HEK293 (cell line): ENCODE measurements at regions not wholly inside any gene's neighbourhood (a gene's known extent, or its start where the extent isn't known, plus 50 kb on each side); places are given as distances from the start of the nearest gene placed in this dataset.
A peak's percentile ranks its signal among the peaks of the same experiment; 100 is the strongest.
"Not testable (repeated sequence)": the region's sequence is repeated elsewhere in the genome, so short reads cannot be mapped to it uniquely, and the experiment has no call there.

Source experiments
- CTCF ChIA-PET: fragments of 350-600 bp; formaldehyde crosslinking; extraction: SDS; loops from one replicate; lab custom pipeline; 2021; ENCODE audit warnings: antibody characterized with exemption; lab: Yijun Ruan, JAX
- POLR2A ChIA-PET: fragments of 300-600 bp; formaldehyde crosslinking; extraction: SDS; loops from one replicate; lab custom pipeline; 2020; ENCODE audit warnings: antibody characterized with exemption, inconsistent platforms; lab: Yijun Ruan, JAX
- H3K27ac ChIP-seq: fragments of 200-500 bp; sonication (Bioruptor generic); 2 replicates; pipeline ENCODE4 v1.5.1; 2014; ENCODE audit warnings: low read depth, low read length, control low read depth, inconsistent platforms; ENCODE audit errors: extremely low read depth
- H3K36me3 ChIP-seq, 2 experiments: fragments of 200-500 bp in 1 of 2; sonication (Bioruptor generic) in 1 of 2; 1 replicate in 1 of 2; 2 replicates in 1 of 2; pipeline ENCODE4 v1.5.1; 2014 to 2017; ENCODE audit warnings: inconsistent platforms in 2 of 2, low read length in 2 of 2; ENCODE audit not compliant: control insufficient read depth in 2 of 2, insufficient read depth in 1 of 2
- H3K4me1 ChIP-seq: fragments of 200-500 bp; sonication (Bioruptor generic); 2 replicates; pipeline ENCODE4 v1.5.1; 2014; ENCODE audit warnings: mild to moderate bottlenecking, low read length, inconsistent platforms; ENCODE audit not compliant: control insufficient read depth, insufficient read depth
- H3K4me3 ChIP-seq: 2 replicates; pipeline ENCODE4 v1.5.1; 2011; ENCODE audit warnings: low read depth, mild to moderate bottlenecking, control low read depth, low read length, moderate library complexity
- H3K9me3 ChIP-seq: fragments of 200-500 bp; sonication (Bioruptor generic); 2 replicates; pipeline ENCODE4 v1.5.1; 2014; ENCODE audit warnings: low read depth, low read length, inconsistent platforms; ENCODE audit not compliant: control insufficient read depth, insufficient read depth
- SP3 ChIP-seq: fragments of 450-650 bp; formaldehyde crosslinking; IDR thresholded peaks from 2 replicates; pipeline ENCODE4 v1.5.1; 2016; ENCODE audit warnings: missing biosample characterization, missing genetic modification characterization
- ZFHX2 ChIP-seq: fragments of 450-650 bp; formaldehyde crosslinking; conservative IDR thresholded peaks from 2 replicates; pipeline ENCODE4 v1.5.1; 2016; ENCODE audit warnings: missing biosample characterization, missing genetic modification characterization
- ZNF146 ChIP-seq: fragments of 450-650 bp; formaldehyde crosslinking; IDR thresholded peaks from 2 replicates; pipeline ENCODE4 v1.5.1; 2016; ENCODE audit warnings: missing biosample characterization, missing genetic modification characterization
- ZNF211 ChIP-seq: fragments of 450-650 bp; formaldehyde crosslinking; IDR thresholded peaks from 2 replicates; pipeline ENCODE4 v1.5.1; 2016; ENCODE audit warnings: low read depth, missing biosample characterization, missing genetic modification characterization
- ZNF248 ChIP-seq: fragments of 450-650 bp; formaldehyde crosslinking; IDR thresholded peaks from 2 replicates; pipeline ENCODE4 v1.5.1; 2017; ENCODE audit warnings: missing biosample characterization, missing genetic modification characterization
- ZNF311 ChIP-seq: fragments of 450-650 bp; formaldehyde crosslinking; IDR thresholded peaks from 2 replicates; pipeline ENCODE4 v1.5.1; 2017; ENCODE audit warnings: missing biosample characterization, missing genetic modification characterization, borderline replicate concordance
- ZNF366 ChIP-seq: fragments of 450-650 bp; formaldehyde crosslinking; conservative IDR thresholded peaks from 2 replicates; pipeline ENCODE4 v1.5.1; 2016; ENCODE audit warnings: missing biosample characterization, missing genetic modification characterization
- ZNF76 ChIP-seq: fragments of 450-650 bp; formaldehyde crosslinking; IDR thresholded peaks from 2 replicates; pipeline ENCODE4; 2016; ENCODE audit warnings: low read depth, missing biosample characterization, missing genetic modification characterization, borderline replicate concordance
- ZNF785 ChIP-seq: fragments of 450-650 bp; formaldehyde crosslinking; IDR thresholded peaks from 2 replicates; pipeline ENCODE4 v1.5.1; 2016; ENCODE audit warnings: missing biosample characterization, missing genetic modification characterization
- ZSCAN16 ChIP-seq: fragments of 450-650 bp; formaldehyde crosslinking; IDR thresholded peaks from 2 replicates; pipeline ENCODE4 v1.5.1; 2016; ENCODE audit warnings: missing biosample characterization, missing genetic modification characterization
- TF ChIP-seq, protein P1 (sequence below): fragments of 450-650 bp; formaldehyde crosslinking; IDR thresholded peaks from 2 replicates; pipeline ENCODE4 v1.5.1; 2016; ENCODE audit warnings: missing biosample characterization, missing genetic modification characterization
- TF ChIP-seq, protein P2 (sequence below): fragments of 450-650 bp; formaldehyde crosslinking; IDR thresholded peaks from 2 replicates; pipeline ENCODE4 v1.5.1; 2017; ENCODE audit warnings: missing biosample characterization, mild to moderate bottlenecking, missing genetic modification characterization, moderate library complexity
- TF ChIP-seq, protein P3 (sequence below): fragments of 450-650 bp; formaldehyde crosslinking; conservative IDR thresholded peaks from 2 replicates; pipeline ENCODE4 v1.5.1; 2016; ENCODE audit warnings: low read depth, missing biosample characterization, missing genetic modification characterization
- TF ChIP-seq, protein P4 (sequence below): fragments of 450-650 bp; formaldehyde crosslinking; IDR thresholded peaks from 2 replicates; pipeline ENCODE4 v1.5.1; 2016; ENCODE audit warnings: missing biosample characterization, missing genetic modification characterization, borderline replicate concordance
- TF ChIP-seq, protein P5 (sequence below): fragments of 450-650 bp; formaldehyde crosslinking; IDR thresholded peaks from 2 replicates; pipeline ENCODE4 v1.5.1; 2016; ENCODE audit warnings: missing biosample characterization, missing genetic modification characterization
- TF ChIP-seq, protein P6 (sequence below): IDR thresholded peaks from 2 replicates; pipeline ENCODE4 v1.6.1; 2011; ENCODE audit warnings: mild to moderate bottlenecking, low read depth, low read length, borderline replicate concordance
- TF ChIP-seq, protein P7 (sequence below): fragments of 450-650 bp; formaldehyde crosslinking; optimal IDR thresholded peaks from 2 replicates; pipeline ENCODE3; 2016; ENCODE audit warnings: missing biosample characterization, mild to moderate bottlenecking, missing genetic modification characterization

DNA sequence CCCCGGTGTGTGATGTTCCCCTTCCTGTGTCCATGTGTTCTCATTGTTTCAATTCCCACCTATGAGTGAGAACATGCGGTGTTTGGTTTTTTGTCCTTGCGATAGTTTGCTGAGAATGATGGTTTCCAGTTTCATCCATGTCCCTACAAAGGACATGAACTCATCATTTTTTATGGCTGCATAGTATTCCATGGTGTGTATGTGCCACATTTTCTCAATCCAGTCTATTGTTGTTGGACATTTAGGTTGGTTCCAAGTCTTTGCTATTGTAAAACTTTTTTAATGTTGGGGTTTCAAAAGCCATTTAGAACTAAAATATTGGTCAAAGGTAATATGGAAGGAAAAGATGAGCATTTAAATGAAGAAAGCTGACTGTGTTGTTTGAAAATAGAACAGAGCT, 88.3 kb upstream of the SIMC1 start:
- H3K9me3 ChIP-seq, H3K4me1 ChIP-seq, H3K27ac ChIP-seq, CTCF ChIA-PET, H3K36me3 ChIP-seq, POLR2A ChIA-PET, H3K4me3 ChIP-seq: not testable (repeated sequence)
- peak; percentile 91 for TF ChIP-seq ZNF146 (tag by site-specific recombination)

DNA sequence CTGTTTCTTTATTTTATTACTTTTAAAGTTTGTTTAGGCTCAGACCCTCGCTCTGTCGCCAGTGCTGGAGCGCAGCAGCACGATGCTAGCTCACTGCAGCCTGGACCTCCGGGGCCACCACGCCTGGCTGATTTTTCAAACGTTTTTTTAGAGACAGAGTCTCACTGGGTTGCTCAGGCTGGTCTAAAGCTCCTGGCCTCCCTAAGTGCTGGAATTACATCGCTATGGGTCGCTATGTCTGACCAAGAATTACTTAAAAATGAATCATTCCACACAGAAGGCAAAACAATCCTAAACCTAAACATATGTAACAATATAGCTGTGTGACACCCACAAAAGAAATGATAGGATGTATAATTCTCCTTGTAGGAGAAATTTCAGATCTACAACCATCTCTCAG, 86.9 kb upstream of the SIMC1 start:
- TF ChIP-seq, protein P1, sequence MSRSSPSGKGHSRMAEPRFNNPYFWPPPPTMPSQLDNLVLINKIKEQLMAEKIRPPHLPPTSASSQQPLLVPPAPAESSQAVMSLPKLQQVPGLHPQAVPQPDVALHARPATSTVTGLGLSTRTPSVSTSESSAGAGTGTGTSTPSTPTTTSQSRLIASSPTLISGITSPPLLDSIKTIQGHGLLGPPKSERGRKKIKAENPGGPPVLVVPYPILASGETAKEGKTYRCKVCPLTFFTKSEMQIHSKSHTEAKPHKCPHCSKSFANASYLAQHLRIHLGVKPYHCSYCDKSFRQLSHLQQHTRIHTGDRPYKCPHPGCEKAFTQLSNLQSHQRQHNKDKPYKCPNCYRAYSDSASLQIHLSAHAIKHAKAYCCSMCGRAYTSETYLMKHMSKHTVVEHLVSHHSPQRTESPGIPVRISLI, result no peak
- TF ChIP-seq, protein P2, sequence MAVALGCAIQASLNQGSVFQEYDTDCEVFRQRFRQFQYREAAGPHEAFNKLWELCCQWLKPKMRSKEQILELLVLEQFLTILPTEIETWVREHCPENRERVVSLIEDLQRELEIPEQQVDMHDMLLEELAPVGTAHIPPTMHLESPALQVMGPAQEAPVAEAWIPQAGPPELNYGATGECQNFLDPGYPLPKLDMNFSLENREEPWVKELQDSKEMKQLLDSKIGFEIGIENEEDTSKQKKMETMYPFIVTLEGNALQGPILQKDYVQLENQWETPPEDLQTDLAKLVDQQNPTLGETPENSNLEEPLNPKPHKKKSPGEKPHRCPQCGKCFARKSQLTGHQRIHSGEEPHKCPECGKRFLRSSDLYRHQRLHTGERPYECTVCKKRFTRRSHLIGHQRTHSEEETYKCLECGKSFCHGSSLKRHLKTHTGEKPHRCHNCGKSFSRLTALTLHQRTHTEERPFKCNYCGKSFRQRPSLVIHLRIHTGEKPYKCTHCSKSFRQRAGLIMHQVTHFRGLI (tag by site-specific recombination), result no peak
- TF ChIP-seq ZNF785 (tag by site-specific recombination) (no peak), ZFHX2 (tag by site-specific recombination) (no peak), ZNF211 (tag by site-specific recombination) (no peak), ZSCAN16 (tag by site-specific recombination) (no peak), ZNF311 (tag by site-specific recombination) (no peak), ZNF248 (tag by site-specific recombination) (no peak), SP3 (no peak), ZNF76 (tag by site-specific recombination) (no peak), ZNF366 (no peak)
- TF ChIP-seq, protein P3, sequence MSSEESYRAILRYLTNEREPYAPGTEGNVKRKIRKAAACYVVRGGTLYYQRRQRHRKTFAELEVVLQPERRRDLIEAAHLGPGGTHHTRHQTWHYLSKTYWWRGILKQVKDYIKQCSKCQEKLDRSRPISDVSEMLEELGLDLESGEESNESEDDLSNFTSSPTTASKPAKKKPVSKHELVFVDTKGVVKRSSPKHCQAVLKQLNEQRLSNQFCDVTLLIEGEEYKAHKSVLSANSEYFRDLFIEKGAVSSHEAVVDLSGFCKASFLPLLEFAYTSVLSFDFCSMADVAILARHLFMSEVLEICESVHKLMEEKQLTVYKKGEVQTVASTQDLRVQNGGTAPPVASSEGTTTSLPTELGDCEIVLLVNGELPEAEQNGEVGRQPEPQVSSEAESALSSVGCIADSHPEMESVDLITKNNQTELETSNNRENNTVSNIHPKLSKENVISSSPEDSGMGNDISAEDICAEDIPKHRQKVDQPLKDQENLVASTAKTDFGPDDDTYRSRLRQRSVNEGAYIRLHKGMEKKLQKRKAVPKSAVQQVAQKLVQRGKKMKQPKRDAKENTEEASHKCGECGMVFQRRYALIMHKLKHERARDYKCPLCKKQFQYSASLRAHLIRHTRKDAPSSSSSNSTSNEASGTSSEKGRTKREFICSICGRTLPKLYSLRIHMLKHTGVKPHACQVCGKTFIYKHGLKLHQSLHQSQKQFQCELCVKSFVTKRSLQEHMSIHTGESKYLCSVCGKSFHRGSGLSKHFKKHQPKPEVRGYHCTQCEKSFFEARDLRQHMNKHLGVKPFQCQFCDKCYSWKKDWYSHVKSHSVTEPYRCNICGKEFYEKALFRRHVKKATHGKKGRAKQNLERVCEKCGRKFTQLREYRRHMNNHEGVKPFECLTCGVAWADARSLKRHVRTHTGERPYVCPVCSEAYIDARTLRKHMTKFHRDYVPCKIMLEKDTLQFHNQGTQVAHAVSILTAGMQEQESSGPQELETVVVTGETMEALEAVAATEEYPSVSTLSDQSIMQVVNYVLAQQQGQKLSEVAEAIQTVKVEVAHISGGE, result no peak
- TF ChIP-seq, protein P4, sequence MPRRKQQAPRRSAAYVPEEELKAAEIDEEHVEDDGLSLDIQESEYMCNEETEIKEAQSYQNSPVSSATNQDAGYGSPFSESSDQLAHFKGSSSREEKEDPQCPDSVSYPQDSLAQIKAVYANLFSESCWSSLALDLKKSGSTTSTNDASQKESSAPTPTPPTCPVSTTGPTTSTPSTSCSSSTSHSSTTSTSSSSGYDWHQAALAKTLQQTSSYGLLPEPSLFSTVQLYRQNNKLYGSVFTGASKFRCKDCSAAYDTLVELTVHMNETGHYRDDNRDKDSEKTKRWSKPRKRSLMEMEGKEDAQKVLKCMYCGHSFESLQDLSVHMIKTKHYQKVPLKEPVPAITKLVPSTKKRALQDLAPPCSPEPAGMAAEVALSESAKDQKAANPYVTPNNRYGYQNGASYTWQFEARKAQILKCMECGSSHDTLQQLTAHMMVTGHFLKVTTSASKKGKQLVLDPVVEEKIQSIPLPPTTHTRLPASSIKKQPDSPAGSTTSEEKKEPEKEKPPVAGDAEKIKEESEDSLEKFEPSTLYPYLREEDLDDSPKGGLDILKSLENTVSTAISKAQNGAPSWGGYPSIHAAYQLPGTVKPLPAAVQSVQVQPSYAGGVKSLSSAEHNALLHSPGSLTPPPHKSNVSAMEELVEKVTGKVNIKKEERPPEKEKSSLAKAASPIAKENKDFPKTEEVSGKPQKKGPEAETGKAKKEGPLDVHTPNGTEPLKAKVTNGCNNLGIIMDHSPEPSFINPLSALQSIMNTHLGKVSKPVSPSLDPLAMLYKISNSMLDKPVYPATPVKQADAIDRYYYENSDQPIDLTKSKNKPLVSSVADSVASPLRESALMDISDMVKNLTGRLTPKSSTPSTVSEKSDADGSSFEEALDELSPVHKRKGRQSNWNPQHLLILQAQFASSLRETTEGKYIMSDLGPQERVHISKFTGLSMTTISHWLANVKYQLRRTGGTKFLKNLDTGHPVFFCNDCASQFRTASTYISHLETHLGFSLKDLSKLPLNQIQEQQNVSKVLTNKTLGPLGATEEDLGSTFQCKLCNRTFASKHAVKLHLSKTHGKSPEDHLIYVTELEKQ (tag by site-specific recombination), result no peak
- TF ChIP-seq, protein P5, sequence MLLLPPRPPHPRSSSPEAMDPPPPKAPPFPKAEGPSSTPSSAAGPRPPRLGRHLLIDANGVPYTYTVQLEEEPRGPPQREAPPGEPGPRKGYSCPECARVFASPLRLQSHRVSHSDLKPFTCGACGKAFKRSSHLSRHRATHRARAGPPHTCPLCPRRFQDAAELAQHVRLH (tag by site-specific recombination), result no peak
- TF ChIP-seq, protein P6, sequence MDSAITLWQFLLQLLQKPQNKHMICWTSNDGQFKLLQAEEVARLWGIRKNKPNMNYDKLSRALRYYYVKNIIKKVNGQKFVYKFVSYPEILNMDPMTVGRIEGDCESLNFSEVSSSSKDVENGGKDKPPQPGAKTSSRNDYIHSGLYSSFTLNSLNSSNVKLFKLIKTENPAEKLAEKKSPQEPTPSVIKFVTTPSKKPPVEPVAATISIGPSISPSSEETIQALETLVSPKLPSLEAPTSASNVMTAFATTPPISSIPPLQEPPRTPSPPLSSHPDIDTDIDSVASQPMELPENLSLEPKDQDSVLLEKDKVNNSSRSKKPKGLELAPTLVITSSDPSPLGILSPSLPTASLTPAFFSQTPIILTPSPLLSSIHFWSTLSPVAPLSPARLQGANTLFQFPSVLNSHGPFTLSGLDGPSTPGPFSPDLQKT, result no peak
- TF ChIP-seq, protein P7, sequence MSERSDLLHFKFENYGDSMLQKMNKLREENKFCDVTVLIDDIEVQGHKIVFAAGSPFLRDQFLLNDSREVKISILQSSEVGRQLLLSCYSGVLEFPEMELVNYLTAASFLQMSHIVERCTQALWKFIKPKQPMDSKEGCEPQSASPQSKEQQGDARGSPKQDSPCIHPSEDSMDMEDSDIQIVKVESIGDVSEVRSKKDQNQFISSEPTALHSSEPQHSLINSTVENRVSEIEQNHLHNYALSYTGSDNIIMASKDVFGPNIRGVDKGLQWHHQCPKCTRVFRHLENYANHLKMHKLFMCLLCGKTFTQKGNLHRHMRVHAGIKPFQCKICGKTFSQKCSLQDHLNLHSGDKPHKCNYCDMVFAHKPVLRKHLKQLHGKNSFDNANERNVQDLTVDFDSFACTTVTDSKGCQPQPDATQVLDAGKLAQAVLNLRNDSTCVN (tag by site-specific recombination), result no peak
- Histone ChIP-seq H3K36me3 (no peaks in the 10 kb centered on the region), H3K9me3 (no peaks in the 10 kb centered on the region), H3K4me3 (no peak overlapping the region), H3K27ac (no peak overlapping the region), H3K4me1 (no peaks in the 10 kb centered on the region)
- POLR2A ChIA-PET, result no interaction called here
- CTCF ChIA-PET, result no interaction called here
